Stomach (tissue), 8 donors: ENCODE measurements at regions not wholly inside any gene's neighbourhood (a gene's known extent, or its start where the extent isn't known, plus 50 kb on each side); places are given as distances from the start of the nearest gene placed in this dataset.

ENCODE experiments used
- DNase-seq, 2 donors: peaks; one replicate each; pipeline versions ENCODE4 v3.0.0 to v3.0.0-alpha.2; 2013 to 2019
- H3K27ac ChIP-seq, 5 donors: fragments of 200-600 bp in 4 of 5; sonication (generic) in 4 of 5; one replicate each; pipeline ENCODE4 v1.5.1; 2013 to 2019; ENCODE audit warnings: mild to moderate bottlenecking in 1 of 5, moderate library complexity in 1 of 5
- H3K27me3 ChIP-seq, 3 donors: fragments of 200-600 bp; sonication (generic); one replicate each; pipeline ENCODE4 v1.5.1; 2017 to 2019; ENCODE audit warnings: mixed run types in 1 of 3
- H3K36me3 ChIP-seq, 4 donors: fragments of 200-600 bp; sonication (generic); 1 replicate in 3 of 4; 2 replicates in 1 of 4; pipeline ENCODE4 v1.5.1; 2016 to 2019
- H3K4me1 ChIP-seq, 4 donors: fragments of 200-600 bp; sonication (generic); one replicate each; pipeline ENCODE4 v1.5.1; 2016 to 2019
- H3K4me3 ChIP-seq, 4 donors: fragments of 200-600 bp; sonication (generic) in 3 of 4; one replicate each; pipeline ENCODE4 v1.5.1; 2016 to 2019; ENCODE audit warnings: mild to moderate bottlenecking in 1 of 4
- H3K9me3 ChIP-seq, 4 donors: fragments of 200-600 bp; sonication (generic); one replicate each; pipeline ENCODE4 v1.5.1; 2016 to 2019
- EP300 ChIP-seq: sonication (generic); formaldehyde crosslinking; IDR thresholded peaks from one replicate; pipeline ENCODE4 v1.6.1; 2017; ENCODE audit warnings: antibody characterized with exemption
- POLR2A ChIP-seq, 4 donors: fragments of 450-650 bp; IDR thresholded peaks; one replicate each; pipeline ENCODE4 v1.6.1; 2016; ENCODE audit warnings: antibody characterized with exemption in 4 of 4, control low read depth in 2 of 4, mild to moderate bottlenecking in 1 of 4, moderate library complexity in 1 of 4
- POLR2AphosphoS5 ChIP-seq, 3 donors: sonication (generic); formaldehyde crosslinking; IDR thresholded peaks; one replicate each; pipeline ENCODE4 v1.6.1; 2016; ENCODE audit warnings: antibody characterized with exemption in 3 of 3
- WGBS, 5 donors: extraction: QIAGEN DNeasy Blood & Tissue Kit in 3 of 5; methylation state at CpG; one replicate each; pipeline versions ENCODE4 v1.1.5 to v1.1.7; 2013 to 2018; 5-methylcytosine and 5-hydroxymethylcytosine counted together
- intact Hi-C: fragments of 100-400 bp; cut with DNase I; formaldehyde crosslinking; loops from one replicate; pipeline ENCODE4 v1.15.1; 2023; ENCODE audit warnings: low total_unique reads
- TF ChIP-seq, protein P1 (sequence below), 7 experiments: fragments of 450-650 bp in 4 of 7; fragments of 200-600 bp in 3 of 7; sonication (generic) in 3 of 7; IDR thresholded peaks; one replicate each; pipeline ENCODE4 v1.5.1; 2016 to 2019; ENCODE audit warnings: antibody characterized with exemption in 7 of 7, control low read depth in 2 of 7, mild to moderate bottlenecking in 1 of 7
- donor health status: healthy with polysubstance abuse.
- donor health status: Bipolar disorder and iron deficiency.
- donor health status: healthy.

DNA sequence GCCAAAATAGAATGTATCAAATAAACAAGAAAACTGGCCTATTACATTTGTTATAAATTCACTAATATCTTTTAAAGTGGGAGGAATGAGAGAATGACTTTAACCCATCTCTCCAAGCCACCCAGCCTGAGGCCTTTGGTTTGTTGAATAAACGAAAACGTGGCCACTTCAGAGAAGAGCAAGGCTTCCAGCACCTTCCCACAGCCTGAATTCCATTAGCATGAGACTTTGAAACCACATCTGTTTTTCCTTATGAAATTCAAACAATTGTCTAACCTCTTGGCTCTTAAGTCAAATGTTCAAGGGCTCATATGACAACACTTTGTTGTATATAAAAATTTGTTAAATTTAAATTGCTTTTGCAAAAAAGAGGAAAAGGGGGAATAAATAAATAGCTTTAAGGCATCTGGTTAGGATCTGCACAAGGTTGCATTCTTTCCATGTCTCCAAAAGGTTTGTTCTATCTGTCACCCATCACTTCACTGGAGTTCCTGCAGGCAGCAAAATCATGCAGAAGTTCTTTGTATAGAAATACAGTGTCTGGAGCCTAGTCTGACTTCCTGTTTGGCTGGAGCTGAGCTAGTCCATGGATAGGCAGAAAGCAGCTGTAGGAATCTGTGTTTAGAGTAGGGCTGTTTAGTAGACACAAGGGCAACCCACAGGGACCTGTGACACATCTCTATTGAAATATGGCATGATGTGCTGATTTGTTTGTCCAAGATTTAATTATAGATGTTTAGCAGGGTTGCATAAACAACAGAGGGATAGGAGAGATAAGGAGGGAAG is 502.3 kb downstream of the KCTD12 start:
- no peaks in the 10 kb centered on the region for H3K36me3 ChIP-seq
- H3K27ac ChIP-seq: peak overlapping the region in 3 of 5 donors; percentile 10 to 41 (median 22)
- 30 to 48% (median 34%) methylated on average over 2 of the region's 2 CpGs for WGBS, 5 donors
- no peaks in the 10 kb centered on the region for H3K9me3 ChIP-seq
- H3K27me3 ChIP-seq: no peaks in the 10 kb centered on the region
- peaks cover 0 to 34% (median 12%) of the 10 kb centered on the region in 4 donors for H3K4me1 ChIP-seq
- H3K4me3 ChIP-seq: no peak overlapping the region
- TF ChIP-seq, protein P1, sequence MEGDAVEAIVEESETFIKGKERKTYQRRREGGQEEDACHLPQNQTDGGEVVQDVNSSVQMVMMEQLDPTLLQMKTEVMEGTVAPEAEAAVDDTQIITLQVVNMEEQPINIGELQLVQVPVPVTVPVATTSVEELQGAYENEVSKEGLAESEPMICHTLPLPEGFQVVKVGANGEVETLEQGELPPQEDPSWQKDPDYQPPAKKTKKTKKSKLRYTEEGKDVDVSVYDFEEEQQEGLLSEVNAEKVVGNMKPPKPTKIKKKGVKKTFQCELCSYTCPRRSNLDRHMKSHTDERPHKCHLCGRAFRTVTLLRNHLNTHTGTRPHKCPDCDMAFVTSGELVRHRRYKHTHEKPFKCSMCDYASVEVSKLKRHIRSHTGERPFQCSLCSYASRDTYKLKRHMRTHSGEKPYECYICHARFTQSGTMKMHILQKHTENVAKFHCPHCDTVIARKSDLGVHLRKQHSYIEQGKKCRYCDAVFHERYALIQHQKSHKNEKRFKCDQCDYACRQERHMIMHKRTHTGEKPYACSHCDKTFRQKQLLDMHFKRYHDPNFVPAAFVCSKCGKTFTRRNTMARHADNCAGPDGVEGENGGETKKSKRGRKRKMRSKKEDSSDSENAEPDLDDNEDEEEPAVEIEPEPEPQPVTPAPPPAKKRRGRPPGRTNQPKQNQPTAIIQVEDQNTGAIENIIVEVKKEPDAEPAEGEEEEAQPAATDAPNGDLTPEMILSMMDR (IDR thresholded peaks at IDR 0.05): no peak
- TF ChIP-seq EP300: no peak
- TF ChIP-seq POLR2AphosphoS5 (IDR thresholded peaks at IDR 0.05): peak in 2 of 3 donors; percentile 14 to 22
- TF ChIP-seq POLR2A (IDR thresholded peaks at IDR 0.05): no peak
- intact Hi-C loops: no loop called here
- DNase-seq: peak in 1 of 2 donors; percentile 83

DNA sequence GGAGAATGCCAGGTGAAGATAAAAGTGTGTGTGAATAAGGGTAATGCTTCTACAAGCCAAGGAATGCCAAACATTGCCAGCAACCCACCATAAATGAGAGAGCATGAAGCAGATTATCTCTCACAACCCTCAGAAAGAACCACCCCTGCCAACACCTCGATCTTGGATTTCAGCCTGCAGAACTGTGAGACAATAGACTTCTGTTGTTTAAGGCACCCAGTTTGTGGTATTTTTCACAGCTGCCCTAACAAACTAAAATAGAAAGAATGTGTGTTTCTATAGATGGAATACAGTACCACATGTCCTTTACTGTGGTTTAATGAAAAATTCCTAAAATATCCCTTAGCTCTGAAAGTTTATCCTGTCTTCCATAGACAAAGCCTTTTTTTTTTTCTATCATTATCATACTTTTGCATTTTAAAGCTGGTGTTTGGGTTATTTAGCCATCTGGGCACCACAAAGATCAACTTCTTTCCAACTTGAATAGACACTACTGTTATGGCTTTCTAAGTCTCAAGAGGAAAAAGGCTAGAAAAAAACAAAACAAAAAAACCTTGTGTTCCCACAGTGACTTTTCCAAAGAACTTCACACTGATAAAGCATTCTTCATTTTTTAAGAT is 505.6 kb downstream of the KCTD12 start:
- intact Hi-C loops: no loop called here

DNA sequence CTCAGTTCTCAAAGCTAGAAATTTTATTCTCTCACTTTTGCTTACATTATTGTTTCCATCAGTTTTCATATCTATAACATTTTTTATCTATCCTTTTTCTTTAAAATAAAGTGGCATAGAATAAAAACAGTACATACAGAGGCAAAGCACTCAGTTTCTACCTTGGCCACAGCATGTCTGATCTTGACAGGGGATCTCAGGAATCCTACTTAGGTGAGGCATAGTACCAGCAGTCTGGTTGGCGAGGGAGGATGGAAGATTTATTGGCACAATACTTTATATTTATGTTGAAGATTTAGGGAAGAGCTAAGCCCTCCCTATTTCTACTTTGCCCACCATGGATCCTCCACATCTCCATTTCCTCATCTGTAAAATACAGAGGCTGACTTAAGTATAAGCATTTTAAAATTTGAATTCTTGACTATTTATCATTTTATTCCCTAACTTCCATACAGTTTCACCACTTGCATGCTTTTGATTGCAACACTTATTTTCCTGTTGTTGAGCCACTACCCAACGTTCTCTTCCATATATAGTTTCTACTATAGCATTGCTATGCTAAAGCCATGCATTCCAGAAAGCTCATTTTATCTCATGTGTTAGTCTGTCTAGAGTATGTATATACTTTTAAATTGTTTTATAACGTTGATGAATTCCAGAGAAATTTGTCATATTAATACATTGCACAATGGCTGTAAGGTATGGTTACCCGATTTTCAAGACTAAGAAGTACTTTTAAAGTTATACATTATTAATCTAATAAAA is 506.7 kb downstream of the KCTD12 start:
- Histone ChIP-seq H3K4me1 (peaks cover 0 to 12% (median 5%) of the 10 kb centered on the region in 4 donors), H3K27ac (no peak overlapping the region), H3K36me3 (no peaks in the 10 kb centered on the region), H3K4me3 (no peak overlapping the region), H3K27me3 (no peaks in the 10 kb centered on the region), H3K9me3 (no peaks in the 10 kb centered on the region)
- TF ChIP-seq, protein P1 (IDR thresholded peaks at IDR 0.05): no peak
- no peak for TF ChIP-seq POLR2AphosphoS5 (IDR thresholded peaks at IDR 0.05)
- TF ChIP-seq EP300: no peak
- no peak for TF ChIP-seq POLR2A (IDR thresholded peaks at IDR 0.05)
- WGBS, 5 donors: 79 to 90% (median 87%) methylated on average over 4 of the region's 4 CpGs
- intact Hi-C loops: no loop called here
- no peak for DNase-seq

More for the DNA sequence above, 505.6 kb downstream of the KCTD12 start:
- H3K36me3 ChIP-seq: no peaks in the 10 kb centered on the region
- TF ChIP-seq EP300: no peak
- TF ChIP-seq POLR2A (IDR thresholded peaks at IDR 0.05): no peak
- TF ChIP-seq, protein P1 (IDR thresholded peaks at IDR 0.05): no peak
- no peak for TF ChIP-seq POLR2AphosphoS5 (IDR thresholded peaks at IDR 0.05)
- 63 to 74% (median 68%) methylated on average over 1 of the region's 1 CpG for WGBS, 5 donors
- no peak for DNase-seq
- H3K27me3 ChIP-seq: no peaks in the 10 kb centered on the region
- no peak overlapping the region for H3K27ac ChIP-seq
- H3K9me3 ChIP-seq: no peaks in the 10 kb centered on the region
- H3K4me1 ChIP-seq: peaks cover 0 to 20% (median 8%) of the 10 kb centered on the region in 4 donors
- no peak overlapping the region for H3K4me3 ChIP-seq

DNA sequence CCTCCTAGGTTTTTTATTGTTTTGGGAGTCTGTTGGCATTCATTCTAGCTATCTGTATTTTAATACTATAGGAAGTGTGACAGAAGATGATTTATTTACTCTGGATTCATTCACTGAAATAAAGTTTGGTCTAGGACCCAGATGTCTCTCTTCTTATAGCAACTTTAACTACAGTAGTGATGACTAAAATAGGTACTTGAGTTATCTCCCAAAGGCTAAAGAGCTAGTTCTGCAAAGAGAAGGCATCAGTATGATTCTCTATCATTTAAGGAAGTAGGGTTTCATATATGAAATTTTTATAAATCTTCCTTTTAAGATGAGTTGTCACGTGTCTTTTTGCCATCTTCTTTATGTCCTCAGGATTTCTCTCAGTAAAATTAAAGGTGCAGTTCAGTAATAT is 507.4 kb downstream of the KCTD12 start:
- WGBS, 5 donors: 69 to 84% (median 83%) methylated on average over 1 of the region's 1 CpG
- H3K36me3 ChIP-seq: no peaks in the 10 kb centered on the region
- H3K4me3 ChIP-seq: no peak overlapping the region
- H3K27me3 ChIP-seq: no peaks in the 10 kb centered on the region
- TF ChIP-seq, protein P1 (IDR thresholded peaks at IDR 0.05): no peak
- TF ChIP-seq POLR2AphosphoS5 (IDR thresholded peaks at IDR 0.05) (no peak), POLR2A (IDR thresholded peaks at IDR 0.05) (no peak), EP300 (no peak)
- no peak overlapping the region for H3K27ac ChIP-seq
- peaks cover 0 to 5% (median 2%) of the 10 kb centered on the region in 4 donors for H3K4me1 ChIP-seq
- no peaks in the 10 kb centered on the region for H3K9me3 ChIP-seq
- DNase-seq: no peak
- intact Hi-C loops: no loop called here
